Tibial artery (tissue), 4 donors: ENCODE measurements at regions not wholly inside any gene's neighbourhood (a gene's known extent, or its start where the extent isn't known, plus 50 kb on each side); places are given as distances from the start of the nearest gene placed in this dataset.
"Not testable (repeated sequence)": the region's sequence is repeated elsewhere in the genome, so short reads cannot be mapped to it uniquely, and the experiment has no call there.

Experiments used
- DNase-seq, 2 donors: peaks; one replicate each; pipeline ENCODE4 v3.0.0-alpha.2; 2019
- H3K27ac ChIP-seq, 2 donors: fragments of 200-600 bp; sonication (generic) in 1 of 2; 1 replicate in 1 of 2; 2 replicates in 1 of 2; pipeline ENCODE4 v1.5.1; 2018 to 2019; ENCODE audit warnings: mild to moderate bottlenecking in 1 of 2
- H3K27me3 ChIP-seq, 2 donors: fragments of 200-600 bp; sonication (generic) in 1 of 2; one replicate each; pipeline versions ENCODE4 v1.5.1 to v1.6.0; 2016 to 2019
- H3K36me3 ChIP-seq, 3 donors: fragments of 200-600 bp; sonication (generic) in 2 of 3; one replicate each; pipeline ENCODE4 v1.5.1; 2016 to 2019; ENCODE audit warnings: mild to moderate bottlenecking in 2 of 3
- H3K4me1 ChIP-seq, 4 donors: fragments of 200-600 bp; sonication (generic) in 2 of 4; 1 replicate in 3 of 4; 2 replicates in 1 of 4; pipeline ENCODE4 v1.5.1; 2016 to 2019
- H3K4me3 ChIP-seq, 2 donors: fragments of 200-600 bp; sonication (generic) in 1 of 2; 1 replicate in 1 of 2; 2 replicates in 1 of 2; pipeline ENCODE4 v1.5.1; 2018 to 2019; ENCODE audit warnings: mild to moderate bottlenecking in 2 of 2
- H3K9me3 ChIP-seq, 3 donors: fragments of 200-600 bp; sonication (generic) in 1 of 3; one replicate each; pipeline ENCODE4 v1.5.1; 2016 to 2019
- intact Hi-C: fragments of 100-400 bp; cut with DNase I; formaldehyde crosslinking; loops from one replicate; pipeline ENCODE4 v1.15.0; 2023; ENCODE audit warnings: low total_unique reads
- TF ChIP-seq, protein P1 (sequence below), 2 experiments: fragments of 200-600 bp in 1 of 2; fragments of 450-650 bp in 1 of 2; IDR thresholded peaks; one replicate each; pipeline ENCODE4 v1.5.1; 2017 to 2019; ENCODE audit warnings: antibody characterized with exemption in 2 of 2, mild to moderate bottlenecking in 1 of 2, moderate library complexity in 1 of 2

DNA sequence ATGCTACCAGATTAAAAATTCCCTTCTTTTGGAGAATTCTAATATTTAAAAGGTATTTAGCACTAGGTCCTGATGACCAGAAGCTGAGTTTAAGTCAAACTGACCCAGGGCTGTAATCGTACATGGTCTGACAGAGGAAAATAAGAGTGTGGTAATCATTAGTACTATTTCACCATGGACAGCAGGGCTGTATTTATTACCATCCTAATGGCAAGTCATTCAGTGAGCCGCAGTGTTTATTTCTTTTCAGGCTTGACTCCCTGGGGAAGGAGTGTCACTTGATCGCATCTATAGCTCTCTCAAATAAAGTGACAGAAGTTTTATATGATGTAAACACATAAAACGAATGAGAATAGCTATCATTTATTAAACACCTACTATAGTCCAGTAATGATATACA lies 261.8 kb downstream of the BTG1 start:
- H3K36me3 ChIP-seq: no peaks in the 10 kb centered on the region
- intact Hi-C loops: no loop called here
- no peaks in the 10 kb centered on the region for H3K9me3 ChIP-seq
- no peak for DNase-seq
- TF ChIP-seq, protein P1, sequence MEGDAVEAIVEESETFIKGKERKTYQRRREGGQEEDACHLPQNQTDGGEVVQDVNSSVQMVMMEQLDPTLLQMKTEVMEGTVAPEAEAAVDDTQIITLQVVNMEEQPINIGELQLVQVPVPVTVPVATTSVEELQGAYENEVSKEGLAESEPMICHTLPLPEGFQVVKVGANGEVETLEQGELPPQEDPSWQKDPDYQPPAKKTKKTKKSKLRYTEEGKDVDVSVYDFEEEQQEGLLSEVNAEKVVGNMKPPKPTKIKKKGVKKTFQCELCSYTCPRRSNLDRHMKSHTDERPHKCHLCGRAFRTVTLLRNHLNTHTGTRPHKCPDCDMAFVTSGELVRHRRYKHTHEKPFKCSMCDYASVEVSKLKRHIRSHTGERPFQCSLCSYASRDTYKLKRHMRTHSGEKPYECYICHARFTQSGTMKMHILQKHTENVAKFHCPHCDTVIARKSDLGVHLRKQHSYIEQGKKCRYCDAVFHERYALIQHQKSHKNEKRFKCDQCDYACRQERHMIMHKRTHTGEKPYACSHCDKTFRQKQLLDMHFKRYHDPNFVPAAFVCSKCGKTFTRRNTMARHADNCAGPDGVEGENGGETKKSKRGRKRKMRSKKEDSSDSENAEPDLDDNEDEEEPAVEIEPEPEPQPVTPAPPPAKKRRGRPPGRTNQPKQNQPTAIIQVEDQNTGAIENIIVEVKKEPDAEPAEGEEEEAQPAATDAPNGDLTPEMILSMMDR (IDR thresholded peaks at IDR 0.05): no peak
- no peak overlapping the region for H3K4me3 ChIP-seq
- H3K27me3 ChIP-seq: no peaks in the 10 kb centered on the region
- no peaks in the 10 kb centered on the region for H3K4me1 ChIP-seq
- H3K27ac ChIP-seq: no peak overlapping the region

DNA sequence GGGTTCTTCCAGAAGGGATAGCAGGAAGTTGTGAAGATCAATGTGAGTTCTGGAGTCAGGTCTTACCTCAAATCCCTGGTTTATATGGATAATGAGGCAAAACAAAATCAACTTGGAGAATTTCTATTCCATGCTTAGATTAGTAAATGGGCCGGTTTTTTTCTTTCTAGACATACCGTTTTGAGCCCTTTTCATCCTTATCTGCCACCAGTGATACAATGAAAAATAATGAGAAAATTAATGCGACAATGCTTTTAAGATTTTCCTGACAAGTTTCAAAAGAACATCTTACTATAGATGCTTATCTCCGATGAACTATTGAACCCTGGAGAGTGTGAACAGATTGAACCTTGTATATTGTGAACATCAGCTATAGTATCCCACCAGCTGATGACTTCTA lies 262.7 kb downstream of the BTG1 start:
- TF ChIP-seq, protein P1 (IDR thresholded peaks at IDR 0.05): no peak
- intact Hi-C loops: no loop called here
- Histone ChIP-seq H3K9me3 (no peaks in the 10 kb centered on the region), H3K4me1 (no peaks in the 10 kb centered on the region), H3K27me3 (no peaks in the 10 kb centered on the region), H3K4me3 (no peak overlapping the region), H3K36me3 (no peaks in the 10 kb centered on the region), H3K27ac (no peak overlapping the region)
- no peak for DNase-seq

DNA sequence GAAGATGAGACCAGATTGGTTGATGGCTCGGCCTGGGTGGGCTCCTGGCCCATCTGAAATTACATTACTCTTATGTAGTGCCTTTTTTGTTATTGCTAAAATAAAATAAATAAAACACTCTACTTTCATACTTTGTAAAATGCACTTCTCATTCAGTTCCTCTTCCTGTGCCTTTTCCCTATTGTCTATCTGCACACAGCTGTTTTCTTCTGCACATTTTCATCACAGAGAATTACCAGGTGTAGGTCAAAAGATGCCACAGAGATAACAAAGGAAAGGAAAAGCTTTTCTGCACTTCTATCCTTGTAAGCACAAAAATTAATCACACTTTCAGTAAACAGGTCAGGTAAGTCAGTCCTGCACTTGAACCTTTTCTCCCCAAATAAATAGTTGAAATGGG lies 265.1 kb downstream of the BTG1 start:
- Histone ChIP-seq H3K27me3 (no peaks in the 10 kb centered on the region), H3K36me3 (no peaks in the 10 kb centered on the region), H3K4me3 (no peak overlapping the region), H3K9me3 (no peaks in the 10 kb centered on the region), H3K4me1 (no peaks in the 10 kb centered on the region), H3K27ac (no peak overlapping the region)
- DNase-seq: no peak
- intact Hi-C loops: no loop called here
- TF ChIP-seq, protein P1 (IDR thresholded peaks at IDR 0.05): no peak

DNA sequence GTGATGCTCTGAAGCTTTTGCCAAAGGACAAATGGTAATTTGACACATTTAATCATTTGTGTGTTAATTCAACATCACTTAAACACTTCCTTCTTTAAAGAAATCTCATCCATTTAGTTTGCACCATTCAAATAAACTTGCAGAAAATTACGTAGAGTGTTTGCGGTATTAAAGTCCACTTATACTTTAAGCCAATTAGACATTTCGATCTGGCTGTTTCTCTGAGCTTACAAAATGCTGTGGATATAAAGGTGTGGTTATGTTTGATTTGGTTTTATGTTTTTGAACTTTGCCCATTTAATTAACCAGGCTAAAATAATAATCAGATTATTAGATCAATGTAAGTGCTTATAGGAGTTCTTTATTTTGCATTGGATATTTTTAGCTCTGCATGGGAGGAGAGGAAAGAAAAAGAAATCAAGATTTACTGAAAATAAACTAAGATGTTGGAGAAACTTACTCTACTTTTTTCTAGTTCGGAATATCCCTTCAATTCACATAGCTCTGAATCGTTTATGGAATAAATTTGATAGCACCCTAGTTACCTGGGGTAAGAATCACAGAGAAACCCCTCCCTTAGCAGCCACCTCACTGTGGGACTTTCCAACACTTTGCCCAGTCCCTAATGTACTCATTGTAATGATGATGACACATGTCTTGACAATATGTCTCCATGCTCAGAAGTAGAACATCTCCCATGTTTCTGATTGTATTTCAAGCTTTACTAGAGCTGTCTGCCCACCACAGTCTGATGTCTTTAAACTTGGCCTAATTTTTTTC lies 268.0 kb downstream of the BTG1 start:
- no peaks in the 10 kb centered on the region for H3K36me3 ChIP-seq
- TF ChIP-seq, protein P1 (IDR thresholded peaks at IDR 0.05): no peak
- no peaks in the 10 kb centered on the region for H3K4me1 ChIP-seq
- no peak overlapping the region for H3K27ac ChIP-seq
- no peaks in the 10 kb centered on the region for H3K9me3 ChIP-seq
- H3K4me3 ChIP-seq: no peak overlapping the region
- no peak for DNase-seq
- intact Hi-C loops: no loop called here
- H3K27me3 ChIP-seq: no peaks in the 10 kb centered on the region

DNA sequence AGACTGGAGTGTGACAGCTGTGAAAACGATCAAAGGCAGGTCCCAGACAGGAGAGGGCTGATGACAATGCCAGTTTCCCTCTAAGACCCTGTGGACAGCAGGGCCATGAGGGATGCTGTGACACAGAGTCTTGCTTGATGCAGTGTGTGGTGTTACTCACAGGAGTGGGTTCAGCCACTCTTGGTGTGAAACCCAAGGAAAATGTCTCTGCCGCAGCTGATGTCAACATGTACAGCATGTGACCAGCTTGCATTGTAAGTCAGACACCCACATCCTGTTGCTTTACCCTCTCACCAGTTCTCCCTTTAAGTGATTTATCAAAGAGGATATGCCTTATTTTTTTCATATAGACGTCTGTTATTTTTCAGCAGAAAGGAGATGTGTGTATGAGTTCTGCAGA lies 268.6 kb downstream of the BTG1 start:
- Histone ChIP-seq H3K4me1 (no peaks in the 10 kb centered on the region), H3K36me3 (no peaks in the 10 kb centered on the region), H3K27ac (no peak overlapping the region), H3K9me3 (no peaks in the 10 kb centered on the region), H3K27me3 (no peaks in the 10 kb centered on the region), H3K4me3 (no peak overlapping the region)
- TF ChIP-seq, protein P1 (IDR thresholded peaks at IDR 0.05): no peak
- intact Hi-C loops: no loop called here
- DNase-seq: peak in 1 of 2 donors; percentile 29

DNA sequence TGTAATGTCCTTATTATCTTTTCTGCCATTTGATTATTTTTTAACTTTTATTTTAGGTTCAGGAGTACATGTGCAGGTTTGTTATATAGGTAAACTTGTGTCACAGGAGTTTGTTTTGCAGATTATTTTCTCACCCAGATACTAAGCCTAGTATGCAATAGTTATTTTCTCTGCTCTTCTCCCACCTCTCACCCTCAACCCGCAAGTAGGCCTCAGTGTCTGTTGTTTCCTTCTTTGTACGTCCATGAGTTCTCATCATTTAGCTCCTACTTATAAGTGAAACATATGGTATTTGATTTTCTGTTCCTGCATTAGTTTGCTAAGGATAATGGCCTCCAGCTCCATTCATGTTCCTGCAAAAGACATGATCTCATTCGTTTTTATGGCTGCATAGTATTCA lies 270.0 kb downstream of the BTG1 start:
- DNase-seq, H3K4me3 ChIP-seq, H3K27ac ChIP-seq, H3K4me1 ChIP-seq, intact Hi-C loops, H3K36me3 ChIP-seq, H3K27me3 ChIP-seq, H3K9me3 ChIP-seq: not testable (repeated sequence)
